ENCODE measurements at regions not wholly inside any gene's neighbourhood (a gene's known extent, or its start where the extent isn't known, plus 50 kb on each side); places are given as distances from the start of the nearest gene placed in this dataset.
"Not testable (repeated sequence)": the region's sequence is repeated elsewhere in the genome, so short reads cannot be mapped to it uniquely, and the experiment has no call there.

DNA sequence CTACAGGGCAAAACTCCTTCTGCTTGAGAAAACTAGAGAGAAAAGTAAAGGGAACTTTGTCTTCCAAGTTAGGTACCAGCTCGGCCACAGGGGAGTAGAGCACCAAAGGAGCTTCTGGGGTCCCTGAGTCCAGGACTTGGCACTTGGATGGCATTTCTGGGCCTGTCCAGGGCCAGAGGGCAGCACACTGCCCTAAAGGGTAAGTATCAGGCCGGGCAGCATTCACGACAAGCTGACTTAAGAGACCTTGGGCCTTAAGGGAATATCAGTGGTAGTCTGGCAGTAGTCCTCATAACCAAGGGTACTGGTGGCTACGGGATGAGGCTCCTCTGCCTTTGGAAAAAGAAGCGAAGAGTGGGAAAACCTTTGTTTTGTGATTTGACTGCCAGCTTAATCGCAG is 632.7 kb downstream of the KLHL13 start:
- DNase-seq (ENCODE audit: low spot score): no peak

DNA sequence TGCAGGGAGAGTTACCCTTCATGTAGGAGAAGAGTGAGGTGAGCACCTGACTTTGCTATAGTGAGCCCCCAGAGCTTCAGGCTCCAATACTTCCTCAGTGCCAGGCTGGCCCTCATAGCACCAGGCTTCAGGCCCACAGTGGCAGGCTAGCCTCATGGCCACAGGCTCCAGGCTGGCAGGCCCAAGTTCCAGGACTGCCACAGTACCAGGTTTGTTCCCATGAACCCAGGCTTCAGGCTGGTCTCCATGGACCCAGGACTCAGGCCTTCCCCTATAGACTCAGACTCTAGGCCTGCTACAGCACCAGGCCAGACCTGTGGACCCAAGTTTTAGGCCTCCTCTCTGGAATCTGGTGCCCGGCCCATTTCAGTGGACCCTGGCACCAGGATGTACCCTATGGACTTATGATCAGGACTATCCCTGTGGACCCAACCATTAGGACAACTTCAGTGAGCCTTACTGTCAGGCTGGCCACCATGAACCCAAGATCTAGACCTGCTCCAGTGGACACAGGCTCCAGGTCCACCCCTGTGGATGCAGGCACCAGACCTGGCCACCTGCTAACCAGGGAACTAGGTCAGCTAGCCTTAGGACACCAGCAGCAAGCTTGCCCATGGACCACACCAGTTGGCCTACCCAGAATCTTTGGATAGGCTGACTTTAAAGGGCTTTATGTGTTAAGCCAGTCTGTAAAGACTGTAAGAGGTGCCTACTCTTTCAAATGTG is 658.2 kb downstream of the KLHL13 start:
- DNase-seq (ENCODE audit: low spot score): no peak

DNA sequence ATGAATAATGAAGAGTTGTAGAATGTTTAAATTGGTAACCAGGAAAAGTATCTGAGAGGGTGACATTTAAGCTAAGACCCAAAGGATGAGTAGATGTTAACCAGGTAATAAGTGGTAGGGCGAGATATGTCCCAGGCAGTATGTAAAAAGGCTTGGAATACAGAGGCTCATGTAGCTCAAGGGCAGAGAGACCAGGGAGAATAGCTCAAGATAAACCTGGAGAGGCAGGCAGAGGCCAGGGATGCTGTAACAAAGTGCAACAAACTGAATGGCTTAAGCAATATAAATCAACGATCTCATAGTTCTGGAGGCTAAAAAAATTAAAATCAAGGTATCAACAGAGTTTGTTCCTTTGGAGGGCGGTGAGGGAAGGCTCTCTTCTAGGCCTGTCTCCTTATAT is 660.8 kb downstream of the KLHL13 start:
- no peak for DNase-seq (ENCODE audit: low spot score)

DNA sequence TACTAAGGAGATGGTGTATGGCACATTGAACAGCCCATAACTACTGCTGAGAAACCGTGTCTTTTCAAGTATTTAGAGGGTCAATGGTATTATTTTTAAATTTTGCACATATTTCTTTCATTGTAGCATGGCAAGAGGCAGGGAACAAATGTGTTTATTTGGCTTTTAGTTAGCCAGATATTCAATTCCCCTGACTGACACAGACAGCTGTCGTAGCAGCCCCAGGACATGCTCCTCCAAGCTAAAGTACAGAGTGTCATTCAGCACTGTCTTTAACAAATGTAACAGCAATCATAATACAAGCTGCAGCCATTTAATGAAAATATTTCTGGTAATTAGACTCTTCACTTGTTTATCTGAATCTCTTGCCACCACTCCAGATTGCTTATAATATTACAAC is 687.1 kb downstream of the KLHL13 start:
- DNase-seq (ENCODE audit: low spot score): no peak

DNA sequence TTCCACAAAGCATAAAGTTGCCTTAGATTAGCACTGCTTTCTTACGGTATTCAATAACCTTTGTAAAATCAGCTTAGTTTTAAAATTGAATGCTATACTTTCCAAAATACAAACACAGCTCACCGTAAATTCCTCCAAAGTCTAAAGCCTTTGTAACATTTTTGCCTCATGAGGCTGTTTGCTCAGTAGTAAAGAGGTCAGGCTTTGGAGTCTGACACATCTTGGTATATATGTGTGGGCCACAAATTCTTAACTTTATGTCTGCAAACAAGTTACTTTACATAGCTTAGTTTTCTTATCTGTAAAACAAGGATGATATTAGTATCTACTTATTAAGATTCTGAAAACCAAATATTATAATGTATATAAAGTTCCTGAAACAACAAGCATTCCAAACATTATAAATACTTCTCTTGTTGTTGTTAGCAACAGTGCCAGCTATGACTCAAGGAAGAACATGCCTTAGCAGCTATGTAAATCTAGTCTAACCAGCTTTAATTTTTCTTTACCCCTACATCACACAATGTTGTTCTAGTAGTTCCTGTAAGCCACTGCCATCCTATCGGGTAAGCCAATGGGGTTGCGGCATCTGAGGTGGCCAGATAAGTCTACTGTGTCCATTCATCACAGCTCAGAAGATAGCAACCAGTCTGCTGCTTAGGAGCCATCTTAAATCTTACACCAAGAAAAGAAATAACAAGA is 709.0 kb downstream of the KLHL13 start:
- no peak for DNase-seq (ENCODE audit: low spot score)

DNA sequence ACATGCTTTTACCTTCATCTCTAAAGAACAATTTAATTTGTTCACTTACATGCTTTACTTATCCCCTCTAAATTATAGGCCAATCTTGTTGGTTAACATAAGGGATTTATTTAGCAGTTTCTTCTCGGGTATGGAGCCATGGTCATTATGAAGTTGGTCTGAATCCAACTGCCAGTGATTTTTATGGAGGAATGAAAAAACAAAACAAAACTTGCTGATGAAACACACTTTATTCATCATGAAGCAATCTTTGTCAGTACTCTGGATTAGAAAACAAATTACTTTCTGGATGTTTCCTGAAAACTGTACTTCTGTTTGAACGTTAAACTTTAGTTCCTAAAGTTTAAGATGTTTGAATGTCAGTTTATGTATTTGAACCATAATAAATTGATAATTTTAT is 715.8 kb downstream of the KLHL13 start:
- DNase-seq (ENCODE audit: low spot score): no peak

DNA sequence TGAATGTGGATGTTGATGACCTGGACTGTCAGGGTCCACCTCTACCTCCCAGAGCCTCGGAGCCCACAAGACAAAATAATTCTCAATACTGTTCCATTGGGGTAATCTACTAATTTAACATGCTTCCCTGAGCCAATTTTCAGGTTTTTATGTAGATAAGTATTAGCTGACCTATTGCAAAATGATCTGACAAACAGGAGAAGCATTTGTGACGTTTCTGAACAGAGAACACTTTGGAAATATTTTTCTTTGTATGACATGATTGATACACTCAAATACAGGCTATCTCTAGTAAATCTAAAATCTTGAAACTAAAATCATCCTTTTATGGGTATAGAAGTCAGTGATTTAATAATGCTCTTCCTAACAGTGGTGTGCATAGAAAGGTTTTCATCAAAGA is 716.6 kb downstream of the KLHL13 start:
- DNase-seq (ENCODE audit: low spot score): no peak

DNA sequence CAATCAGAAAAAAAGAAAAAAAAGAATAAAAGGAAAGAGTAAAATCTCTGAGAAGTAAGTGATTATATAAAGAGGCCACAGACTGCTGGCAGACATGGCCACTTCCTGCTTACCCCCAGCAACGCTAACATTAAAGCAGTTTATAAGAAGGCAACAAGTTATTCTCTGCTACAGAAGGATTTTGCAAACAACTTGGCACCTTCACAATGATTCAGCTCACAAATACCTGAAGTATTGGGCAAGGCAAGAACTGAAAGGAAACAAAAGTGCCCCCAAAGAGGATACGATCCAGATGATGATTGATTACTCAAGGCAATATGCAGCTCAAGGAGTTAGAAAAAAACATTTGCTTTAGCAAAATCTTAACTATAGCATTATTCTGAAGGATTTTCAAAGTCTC is 718.8 kb downstream of the KLHL13 start:
- DNase-seq (ENCODE audit: low spot score): no peak

DNA sequence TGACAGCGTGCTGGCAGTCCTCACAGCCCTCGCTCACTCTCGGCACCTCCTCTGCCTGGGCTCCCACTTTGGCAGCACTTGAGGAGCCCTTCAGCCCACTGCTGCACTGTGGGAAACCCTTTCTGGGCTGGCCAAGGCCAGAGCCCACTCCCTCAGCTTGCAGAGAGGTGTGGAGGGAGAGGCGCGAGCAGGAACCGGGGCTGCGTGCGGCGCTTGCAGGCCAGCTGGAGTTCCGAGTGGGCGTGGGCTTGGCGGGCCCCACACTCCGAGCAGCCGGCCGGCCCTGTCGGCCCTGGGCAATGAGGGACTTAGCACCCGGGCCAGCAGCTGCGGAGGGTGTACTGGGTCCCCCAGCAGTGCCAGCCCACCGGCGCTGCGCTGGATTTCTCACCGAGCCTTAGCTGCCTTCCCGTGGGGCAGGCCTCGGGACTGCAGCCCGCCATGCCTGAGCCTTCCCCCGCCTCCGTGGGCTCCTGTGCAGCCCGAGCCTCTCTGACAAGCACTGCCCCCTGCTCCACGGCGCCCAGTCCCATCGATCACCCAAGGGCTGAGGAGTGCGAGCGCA is 722.0 kb downstream of the KLHL13 start:
- DNase-seq (ENCODE audit: low spot score): not testable (repeated sequence)

DNA sequence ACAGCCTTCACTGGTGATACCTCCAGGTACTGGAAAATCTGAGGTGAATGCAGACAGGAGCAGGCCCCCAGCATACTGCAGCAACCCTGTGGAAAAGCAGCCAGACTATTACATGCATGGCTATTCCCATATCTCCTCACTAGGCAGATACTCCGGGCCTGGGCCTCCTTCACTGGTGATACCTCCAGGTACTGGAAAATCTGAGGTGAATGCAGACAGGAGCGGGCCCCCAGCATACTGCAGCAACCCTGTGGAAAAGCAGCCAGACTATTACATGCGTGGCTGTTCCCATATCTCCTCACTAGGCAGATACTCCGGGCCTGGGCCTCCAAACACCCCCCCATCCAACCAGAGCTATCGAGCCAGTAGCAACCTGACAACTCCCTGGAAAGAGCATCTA is 724.2 kb downstream of the KLHL13 start:
- DNase-seq (ENCODE audit: low spot score): not testable (repeated sequence)

DNA sequence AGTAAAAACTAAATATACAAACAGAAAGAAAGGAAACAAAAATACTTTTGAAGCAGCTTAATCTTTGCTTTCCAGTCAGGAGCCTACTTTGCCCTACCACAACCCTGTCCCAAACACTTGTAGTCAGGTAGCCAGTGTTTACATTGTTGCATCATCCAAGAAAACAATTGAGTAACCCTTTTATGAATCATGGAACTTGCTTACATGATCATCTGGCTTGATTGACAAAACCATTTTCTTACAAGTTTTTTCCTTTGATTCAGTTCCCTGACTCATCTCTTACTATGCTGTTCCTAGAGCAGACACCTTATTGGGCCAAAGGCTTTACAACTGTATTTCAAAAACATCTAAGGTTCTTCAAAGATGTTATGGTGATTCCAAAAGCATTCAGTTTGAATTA is 740.1 kb downstream of the KLHL13 start:
- no peak for DNase-seq (ENCODE audit: low spot score)

DNA sequence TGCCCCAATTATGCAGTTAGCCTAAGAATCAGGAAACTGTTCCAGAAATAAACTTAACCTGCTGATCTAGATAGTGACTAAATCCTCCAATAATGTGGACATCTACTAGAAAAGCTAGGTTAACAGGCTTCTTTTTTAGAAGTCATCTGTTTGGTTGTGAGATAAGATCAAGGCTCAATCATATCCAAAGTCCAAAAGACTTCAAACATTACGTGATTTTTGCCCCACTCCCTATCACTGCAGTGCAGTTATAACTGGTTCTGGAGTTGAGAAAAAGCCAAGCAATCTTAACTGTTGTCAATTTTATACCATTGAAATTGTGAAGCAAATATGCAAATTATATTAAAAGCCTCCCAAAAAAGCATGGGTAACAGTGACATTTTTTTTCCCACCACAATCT is 781.4 kb downstream of the KLHL13 start:
- no peak for DNase-seq (ENCODE audit: low spot score)

DNA sequence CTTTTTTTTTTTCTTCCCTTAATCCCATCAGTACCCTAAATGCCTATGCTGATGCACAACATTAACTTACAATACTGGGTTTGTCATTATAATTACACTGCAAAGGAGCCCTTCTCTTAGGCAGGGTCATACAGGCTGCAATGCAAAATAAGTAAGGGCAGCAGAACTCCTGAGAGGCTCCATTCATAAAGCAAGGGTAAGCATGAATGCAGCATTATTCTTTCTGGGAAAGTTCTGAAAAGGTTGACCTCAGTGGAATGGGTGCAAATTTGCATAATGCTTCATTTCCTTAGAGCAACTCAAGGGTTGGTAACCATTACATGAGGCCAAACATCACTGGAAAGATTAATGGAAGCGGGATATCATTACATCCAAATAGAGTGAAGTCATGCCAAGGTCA is 789.2 kb downstream of the KLHL13 start:
- DNase-seq (ENCODE audit: low spot score): no peak

DNA sequence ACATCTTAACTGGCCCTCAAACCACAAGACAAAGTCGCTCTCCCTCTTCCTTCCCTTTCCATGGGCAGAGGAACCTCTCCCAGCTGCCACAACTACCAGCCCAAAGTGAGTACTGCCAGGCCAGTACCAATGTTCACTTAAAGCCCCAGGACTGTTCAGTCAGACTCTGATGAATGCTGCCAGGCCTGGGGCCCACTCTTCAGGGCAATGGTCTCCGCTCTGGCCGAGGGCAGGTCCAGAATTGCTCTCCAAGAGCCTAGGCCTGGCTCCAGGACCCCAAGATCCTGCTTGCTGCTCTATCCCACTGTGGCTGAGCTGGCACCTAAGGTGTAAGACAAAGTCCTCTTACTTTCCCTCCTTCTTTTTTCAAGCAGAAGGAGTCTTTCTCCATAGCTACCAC is 790.9 kb downstream of the KLHL13 start:
- no peak for DNase-seq (ENCODE audit: low spot score)

DNA sequence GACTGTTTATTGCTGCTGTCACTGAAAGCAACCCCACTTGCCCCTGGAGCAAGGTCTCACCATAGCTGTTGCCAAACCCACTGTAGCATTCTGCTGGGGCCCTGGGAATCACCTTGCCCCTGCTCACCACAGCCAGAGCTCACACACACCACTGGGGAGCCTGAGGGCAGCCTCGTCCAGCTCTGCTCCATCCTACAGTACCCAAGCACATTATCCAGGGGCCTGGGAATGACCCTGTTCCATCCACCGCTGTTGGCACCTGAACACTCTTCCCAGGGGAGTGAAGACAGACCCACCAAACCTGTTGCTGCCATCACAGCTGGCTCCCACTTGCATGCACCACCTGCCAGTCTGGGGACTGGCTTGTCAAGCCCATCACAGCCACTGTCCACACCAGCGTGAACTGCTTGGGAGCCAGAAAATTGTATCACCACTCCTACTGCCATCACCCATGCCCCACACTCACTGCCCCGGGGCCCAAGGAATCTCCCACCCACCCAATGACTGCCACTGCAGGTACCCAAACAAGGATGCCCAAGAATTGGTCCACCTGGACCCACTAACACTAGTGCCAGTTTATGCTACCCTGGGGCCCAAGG is 811.3 kb downstream of the KLHL13 start:
- no peak for DNase-seq (ENCODE audit: low spot score)

DNA sequence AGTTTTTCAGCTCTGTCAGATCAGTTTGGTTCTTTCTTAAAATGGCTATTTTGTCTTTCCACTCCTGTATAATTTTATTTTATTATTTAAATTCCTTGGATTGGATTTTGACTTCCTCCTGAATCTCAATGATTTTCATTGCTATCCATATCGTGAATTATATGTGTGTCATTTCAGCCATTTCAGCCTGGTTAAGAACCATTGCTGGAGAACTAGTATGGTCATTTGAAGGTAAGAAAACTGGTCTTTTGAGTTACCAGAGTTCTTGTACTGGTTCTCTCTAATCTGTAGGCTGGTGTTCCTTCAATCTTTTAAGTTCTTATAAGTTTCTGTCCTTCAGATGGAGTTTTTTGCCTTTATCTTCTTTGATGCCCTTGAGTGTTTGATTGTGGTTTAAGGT is 815.5 kb downstream of the KLHL13 start:
- DNase-seq (ENCODE audit: low spot score): no peak

DNA sequence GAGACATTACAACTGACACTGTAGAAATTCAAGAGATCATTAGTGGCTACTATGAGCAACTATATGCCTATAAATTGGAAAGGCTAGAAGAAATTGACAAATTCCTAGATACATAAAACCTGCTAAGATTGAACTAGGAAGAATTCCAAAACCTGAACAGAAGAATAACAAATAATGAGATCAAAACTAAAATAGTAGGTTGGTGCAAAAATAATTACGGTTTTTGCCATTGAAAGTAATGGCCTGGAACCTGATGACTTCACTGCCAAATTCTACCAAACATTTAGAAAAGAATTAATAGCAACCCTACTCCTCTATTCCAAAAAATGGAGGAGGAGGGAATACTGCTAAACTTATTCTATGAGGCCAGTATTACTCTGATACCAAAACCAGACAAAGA is 824.9 kb downstream of the KLHL13 start:
- DNase-seq (ENCODE audit: low spot score): no peak

DNA sequence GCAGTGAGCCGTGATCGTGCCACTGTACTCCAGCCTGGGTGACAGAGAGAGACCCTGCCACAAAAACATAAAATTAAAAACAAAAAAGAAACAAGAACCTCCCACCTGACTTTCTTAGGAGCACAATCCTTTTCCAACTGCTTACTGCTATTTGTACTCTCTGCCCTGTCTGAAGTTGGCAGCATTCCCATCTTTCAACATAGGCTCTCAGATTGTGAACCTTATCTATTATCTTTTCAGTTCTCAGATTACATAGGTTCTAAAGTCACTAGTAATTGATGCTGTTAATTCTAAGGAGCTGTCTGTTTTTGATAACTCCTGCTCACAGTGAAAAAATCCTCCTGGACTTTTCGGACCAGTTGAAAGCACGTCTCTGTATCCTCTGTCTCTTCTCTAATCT is 812.2 kb upstream of the CT83 start:
- DNase-seq (ENCODE audit: low spot score): no peak

Measured in putamen (tissue), 1 donor.